RKO (cell line): ENCODE measurements at regions not wholly inside any gene's neighbourhood (a gene's known extent, or its start where the extent isn't known, plus 50 kb on each side); places are given as distances from the start of the nearest gene placed in this dataset.
"Not testable (repeated sequence)": the region's sequence is repeated elsewhere in the genome, so short reads cannot be mapped to it uniquely, and the experiment has no call there.

Experiments
- DNase-seq: peaks from one replicate; pipeline ENCODE4 v3.0.0-alpha.2; 2016; ENCODE audit warnings: low spot score

- DNase-seq: no peak
Measured at GRCh38 chr11:29623144-29623722, 393.6 kb downstream of the KCNA4 start.

GRCh38 chr11:29616611-29617010, 400.2 kb downstream of the KCNA4 start:
- no peak for DNase-seq

- DNase-seq: no peak
Measured at GRCh38 chr11:29612423-29612822, 404.4 kb downstream of the KCNA4 start.

GRCh38 chr11:29606330-29607031, 410.3 kb downstream of the KCNA4 start:
- DNase-seq: no peak

GRCh38 chr11:29600151-29600575, 416.7 kb downstream of the KCNA4 start:
- DNase-seq: not testable (repeated sequence)

GRCh38 chr11:29584342-29584741, 432.5 kb downstream of the KCNA4 start:
- DNase-seq: no peak

- no peak for DNase-seq
Measured at GRCh38 chr11:29578806-29579205, 438.0 kb downstream of the KCNA4 start.

- no peak for DNase-seq
Measured at GRCh38 chr11:29564486-29564885, 452.3 kb downstream of the KCNA4 start.

- DNase-seq: no peak
Measured at GRCh38 chr11:29562183-29562582, 454.6 kb downstream of the KCNA4 start.

- DNase-seq: no peak
Measured at GRCh38 chr11:29553990-29554389, 462.8 kb downstream of the KCNA4 start.

GRCh38 chr11:29538339-29539036, 478.3 kb downstream of the KCNA4 start:
- DNase-seq: no peak

GRCh38 chr11:29534836-29535235, 482.0 kb downstream of the KCNA4 start:
- DNase-seq: peak; percentile 55

- no peak for DNase-seq
Measured at GRCh38 chr11:29530961-29531360, 485.9 kb downstream of the KCNA4 start.

GRCh38 chr11:29527391-29527936, 489.4 kb downstream of the KCNA4 start:
- peak; percentile 89 for DNase-seq

GRCh38 chr11:29518389-29519174, 498.2 kb downstream of the KCNA4 start:
- no peak for DNase-seq

GRCh38 chr11:29511394-29511793, 505.4 kb downstream of the KCNA4 start:
- no peak for DNase-seq

GRCh38 chr11:29507376-29507775, 509.5 kb downstream of the KCNA4 start:
- no peak for DNase-seq

- DNase-seq: no peak
Measured at GRCh38 chr11:29495676-29496075, 521.2 kb downstream of the KCNA4 start.

GRCh38 chr11:29490938-29491337, 525.9 kb downstream of the KCNA4 start:
- DNase-seq: no peak

- no peak for DNase-seq
Measured at GRCh38 chr11:29486301-29486700, 530.5 kb downstream of the KCNA4 start.

GRCh38 chr11:29485641-29486040, 531.2 kb downstream of the KCNA4 start:
- no peak for DNase-seq

GRCh38 chr11:29484548-29484947, 532.3 kb downstream of the KCNA4 start:
- no peak for DNase-seq
